CD1c-positive myeloid dendritic cell (primary cell): ENCODE measurements at regions not wholly inside any gene's neighbourhood (a gene's known extent, or its start where the extent isn't known, plus 50 kb on each side); places are given as distances from the start of the nearest gene placed in this dataset.

Experiments used
- DNase-seq: peaks from one replicate; pipeline ENCODE4 v3.0.0-alpha.2; 2016; ENCODE audit errors: extremely low spot score

DNA sequence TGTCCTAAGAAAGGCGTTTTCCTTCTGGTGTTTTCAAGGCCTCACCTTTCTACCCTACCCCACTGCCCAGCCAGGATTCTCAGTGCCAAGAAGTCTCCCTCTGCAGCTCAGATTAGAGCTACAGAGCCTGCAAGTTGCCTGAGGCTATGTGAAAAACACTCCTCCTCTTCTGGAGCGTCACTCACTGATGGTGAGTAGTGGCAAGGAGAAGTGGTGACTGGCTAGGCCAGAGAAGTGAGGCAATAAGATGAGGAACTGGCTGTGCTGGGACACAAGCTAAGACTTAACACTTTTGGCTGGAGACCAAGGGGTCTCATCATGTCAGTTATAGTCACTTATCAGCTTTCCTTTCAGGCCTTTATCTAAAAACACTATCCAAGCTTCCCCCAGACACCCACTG, 86.7 kb upstream of the PRKAR2B start:
- DNase-seq = peak; percentile 77

GRCh38 chr7:106959753-106960152, 84.8 kb upstream of the PRKAR2B start:
- no peak for DNase-seq

DNA sequence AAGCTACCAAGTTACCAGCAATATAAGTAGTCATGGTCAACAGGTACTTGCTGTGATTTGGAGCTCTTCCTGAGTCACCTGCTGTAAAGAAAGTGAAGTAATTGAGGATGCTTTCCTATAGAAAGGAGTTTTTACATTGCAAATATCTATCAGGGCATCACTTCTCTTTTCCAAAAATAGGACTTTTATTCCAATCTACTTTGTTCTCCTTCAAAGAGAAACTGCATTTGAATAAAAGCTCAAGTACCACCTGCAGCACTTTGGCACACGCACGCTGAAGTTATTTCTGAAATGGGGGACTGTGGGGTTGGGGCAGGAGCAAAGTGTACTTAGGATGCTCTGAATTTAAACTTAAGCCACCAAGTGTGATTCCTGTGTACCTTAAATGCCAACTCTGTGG, 81.8 kb upstream of the PRKAR2B start:
- no peak for DNase-seq

- DNase-seq = no peak
These were observed 80.0 kb upstream of the PRKAR2B start for GRCh38 chr7:106964466-106964865.

GRCh38 chr7:106965108-106965507, 79.4 kb upstream of the PRKAR2B start:
- no peak for DNase-seq

DNA sequence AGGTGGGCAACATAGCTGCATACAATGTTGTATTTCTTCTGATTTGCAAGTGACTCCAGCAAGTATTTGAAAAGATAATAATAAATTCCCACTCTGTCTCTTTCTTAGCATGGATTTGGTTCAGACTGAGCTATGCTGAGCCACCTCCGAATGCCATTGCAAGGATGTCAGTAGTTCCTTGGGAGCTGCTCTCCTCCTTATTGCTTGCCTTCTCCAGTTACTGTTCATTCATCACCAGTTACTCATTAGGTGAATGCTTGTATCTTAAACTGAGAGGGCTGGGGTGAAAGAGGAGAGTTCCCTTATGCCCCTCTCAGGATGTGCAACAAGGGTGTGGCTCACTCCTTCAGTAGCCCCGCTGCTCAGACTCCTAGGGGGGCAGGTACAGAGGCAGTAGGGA, 78.4 kb upstream of the PRKAR2B start:
- no peak for DNase-seq

DNA sequence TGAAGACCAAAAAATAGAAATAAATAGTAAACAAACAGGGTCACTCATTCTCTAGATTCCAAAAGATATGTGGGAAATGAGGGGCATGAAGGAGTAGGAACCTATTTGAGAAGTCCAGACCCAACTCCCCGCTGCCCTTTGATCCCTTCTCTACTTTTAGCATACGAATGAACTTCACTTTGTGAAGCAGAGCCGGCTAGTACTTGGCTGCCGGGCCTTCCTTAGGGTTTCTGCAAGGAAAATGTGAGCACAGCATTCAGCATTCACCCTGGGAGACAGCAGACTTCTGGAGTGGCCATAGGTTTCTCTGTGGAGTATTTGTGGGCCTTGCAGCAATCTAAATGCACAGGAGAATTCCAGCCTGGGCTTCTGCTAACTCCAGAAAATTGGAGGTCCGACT, 76.3 kb upstream of the PRKAR2B start:
- DNase-seq = no peak

- DNase-seq = no peak
These were observed 65.8 kb upstream of the PRKAR2B start for GRCh38 chr7:106978425-106979420.

DNA sequence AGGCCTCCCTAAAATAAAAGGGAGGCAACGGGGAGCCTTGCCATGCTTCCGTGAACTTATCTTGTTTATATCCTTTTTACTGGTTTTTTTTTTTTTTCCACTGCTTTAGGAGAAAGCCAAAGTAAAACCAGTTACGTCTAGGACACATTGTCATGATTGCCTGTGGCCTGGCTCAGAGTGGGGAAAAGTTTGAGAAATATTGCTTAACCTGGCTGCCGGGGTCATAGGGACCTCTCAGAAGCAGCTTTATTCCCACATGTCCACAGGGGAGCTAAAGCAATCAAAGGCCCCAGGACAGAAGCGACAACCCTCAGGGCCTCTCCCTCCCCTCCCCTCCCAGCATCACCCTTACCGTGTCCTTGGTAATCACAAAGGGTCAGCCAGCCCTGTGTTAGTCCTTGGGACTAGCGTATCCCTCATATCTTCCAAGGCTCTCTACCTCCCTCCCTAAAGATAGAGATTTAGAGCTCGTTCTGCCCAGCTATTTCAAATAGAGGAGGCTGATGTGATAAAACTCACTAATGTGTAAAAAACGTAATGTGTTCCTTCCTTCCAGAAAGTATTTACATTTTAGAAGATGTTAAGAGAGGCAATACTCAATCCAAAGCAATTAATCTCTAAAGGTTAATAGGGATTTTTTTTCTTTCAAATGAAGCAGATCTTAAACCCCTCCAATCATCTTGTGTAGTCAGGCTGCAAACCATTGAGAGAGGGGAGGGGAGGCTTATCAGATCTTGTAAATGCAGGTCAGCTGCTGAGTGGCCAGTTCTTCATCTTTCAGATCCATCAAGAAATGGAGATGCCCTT, 64.8 kb upstream of the PRKAR2B start:
- no peak for DNase-seq

- no peak for DNase-seq
These were observed 64.2 kb upstream of the PRKAR2B start for GRCh38 chr7:106980358-106980685.

GRCh38 chr7:106982415-106982814, 62.1 kb upstream of the PRKAR2B start:
- DNase-seq = no peak

GRCh38 chr7:106984034-106984433, 60.5 kb upstream of the PRKAR2B start:
- no peak for DNase-seq

GRCh38 chr7:106986450-106986977, 58.0 kb upstream of the PRKAR2B start:
- DNase-seq = no peak

DNA sequence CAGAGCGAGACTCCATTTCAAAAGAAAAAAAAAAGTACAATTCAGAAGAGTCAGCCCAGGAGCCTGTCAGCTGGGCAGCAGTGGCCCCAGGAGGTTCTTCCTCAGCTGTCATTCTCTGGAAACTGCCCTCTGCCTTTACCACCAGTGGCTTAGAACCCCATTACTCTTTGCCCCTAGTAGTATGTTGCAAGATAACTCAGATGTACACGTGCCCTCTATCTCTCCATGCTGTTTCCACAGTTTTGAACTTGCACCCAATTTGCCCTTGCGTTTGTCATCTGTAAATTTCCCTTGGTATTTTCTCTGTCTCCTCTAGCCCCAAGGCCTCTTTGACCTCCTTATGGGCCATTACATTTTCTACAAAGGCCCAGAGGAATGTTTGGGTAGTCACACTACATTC, 56.7 kb upstream of the PRKAR2B start:
- no peak for DNase-seq

GRCh38 chr7:106992511-106992910, 52.0 kb upstream of the PRKAR2B start:
- DNase-seq = no peak
